ENCODE measurements at regions not wholly inside any gene's neighbourhood (a gene's known extent, or its start where the extent isn't known, plus 50 kb on each side); places are given as distances from the start of the nearest gene placed in this dataset.

GRCh38 chr5:152046361-152046760 is 121.7 kb upstream of the GLRA1 start:
- no peak for TF ChIP-seq POLR2A (IDR thresholded peaks at IDR 0.05; ENCODE audit: low read depth, low read length)
- TF ChIP-seq POLR2AphosphoS5 (IDR thresholded peaks at IDR 0.05; ENCODE audit: low read depth, low read length), result no peak
- no peak for TF ChIP-seq PAX5 (IDR thresholded peaks at IDR 0.05; ENCODE audit: insufficient read depth, low read length, severe bottlenecking)
